Gastrocnemius medialis (tissue), 4 donors: ENCODE measurements at regions not wholly inside any gene's neighbourhood (a gene's known extent, or its start where the extent isn't known, plus 50 kb on each side); places are given as distances from the start of the nearest gene placed in this dataset.

Experiments used
- ATAC-seq, 2 donors: fragments of 150-250 bp; one replicate each; pipeline ENCODE4 v1.9.1; 2016
- DNase-seq, 2 donors: peaks; one replicate each; pipeline ENCODE4 v3.0.0-alpha.2; 2019
- H3K27ac ChIP-seq, 4 donors: fragments of 200-600 bp; sonication (generic); 1 replicate in 1 of 4; 2 replicates in 3 of 4; pipeline ENCODE4 v1.5.1; 2016 to 2018; ENCODE audit warnings: mild to moderate bottlenecking in 2 of 4, moderate library complexity in 1 of 4
- H3K27me3 ChIP-seq, 3 donors: fragments of 200-600 bp; sonication (generic) in 2 of 3; 1 replicate in 1 of 3; 2 replicates in 2 of 3; pipeline versions ENCODE4 v1.5.1 to v1.6.0; 2016 to 2019; ENCODE audit warnings: mild to moderate bottlenecking in 1 of 3, moderate library complexity in 1 of 3
- H3K36me3 ChIP-seq, 2 donors: fragments of 200-600 bp; sonication (generic) in 1 of 2; one replicate each; pipeline ENCODE4 v1.5.1; 2017 to 2018
- H3K4me1 ChIP-seq, 2 donors: fragments of 200-600 bp; sonication (generic) in 1 of 2; one replicate each; pipeline ENCODE4 v1.5.1; 2016 to 2017; ENCODE audit warnings: mild to moderate bottlenecking in 2 of 2
- H3K4me3 ChIP-seq, 4 donors: fragments of 200-600 bp; sonication (generic) in 3 of 4; 1 replicate in 1 of 4; 2 replicates in 3 of 4; pipeline ENCODE4 v1.5.1; 2016 to 2019; ENCODE audit warnings: mild to moderate bottlenecking in 2 of 4
- H3K9me3 ChIP-seq, 3 donors: fragments of 200-600 bp; sonication (generic) in 2 of 3; 1 replicate in 1 of 3; 2 replicates in 2 of 3; pipeline ENCODE4 v1.5.1; 2016 to 2019
- CTCF ChIP-seq, 5 experiments: fragments of 450-650 bp in 3 of 5; fragments of 200-600 bp in 2 of 5; sonication (generic) in 2 of 5; IDR thresholded peaks in 4 of 5; conservative IDR thresholded peaks in 1 of 5; 1 replicate in 4 of 5; 2 replicates in 1 of 5; pipeline ENCODE4 v1.5.1; 2016 to 2019; ENCODE audit warnings: antibody characterized with exemption in 5 of 5, mild to moderate bottlenecking in 3 of 5, moderate library complexity in 3 of 5
- POLR2A ChIP-seq, 2 donors: fragments of 450-650 bp; IDR thresholded peaks; one replicate each; pipeline ENCODE4 v1.6.1; 2017; ENCODE audit warnings: antibody characterized with exemption in 2 of 2, mild to moderate bottlenecking in 2 of 2, moderate library complexity in 2 of 2
- in situ Hi-C, 4 donors: fragments of 200-750 bp; cut with MboI; loops; one replicate each; pipeline versions ENCODE4 v1.15.0 to v1.8.0; 2017; ENCODE audit warnings: low sequenced_read_pairs in 4 of 4
- intact Hi-C: fragments of 100-400 bp; cut with DNase I; formaldehyde crosslinking; loops from one replicate; pipeline ENCODE4 v1.15.1; 2023; ENCODE audit warnings: low total_unique reads

GRCh38 chr7:10120936-10121335, 852.7 kb upstream of the PHF14 start:
- Histone ChIP-seq H3K27me3 (no peaks in the 10 kb centered on the region), H3K27ac (no peak overlapping the region), H3K36me3 (no peaks in the 10 kb centered on the region), H3K4me1 (peaks cover 0 to 3% of the 10 kb centered on the region in 2 donors), H3K4me3 (no peak overlapping the region), H3K9me3 (no peaks in the 10 kb centered on the region)
- DNase-seq (no peak), ATAC-seq (no peak)
- in situ Hi-C loops (no loop called here), intact Hi-C loops (no loop called here)
- TF ChIP-seq POLR2A (IDR thresholded peaks at IDR 0.05) (no peak), CTCF (IDR thresholded peaks at IDR 0.05 in 4 of 5, conservative IDR thresholded peaks at IDR 0.05 in 1 of 5) (no peak)

GRCh38 chr7:10121631-10122030, 852.0 kb upstream of the PHF14 start:
- TF ChIP-seq POLR2A (IDR thresholded peaks at IDR 0.05): no peak
- TF ChIP-seq CTCF (IDR thresholded peaks at IDR 0.05 in 4 of 5, conservative IDR thresholded peaks at IDR 0.05 in 1 of 5): no peak
- Histone ChIP-seq H3K36me3 (no peaks in the 10 kb centered on the region), H3K4me1 (peaks cover 0 to 3% of the 10 kb centered on the region in 2 donors), H3K27me3 (no peaks in the 10 kb centered on the region), H3K4me3 (no peak overlapping the region), H3K27ac (no peak overlapping the region), H3K9me3 (no peaks in the 10 kb centered on the region)
- intact Hi-C loops: no loop called here
- in situ Hi-C loops: no loop called here
- ATAC-seq: no peak
- DNase-seq: no peak

- ATAC-seq (peak in 1 of 2 donors; percentile 55), DNase-seq (no peak)
- Histone ChIP-seq H3K27ac (no peak overlapping the region), H3K36me3 (no peaks in the 10 kb centered on the region), H3K4me1 (peaks cover 0 to 3% of the 10 kb centered on the region in 2 donors), H3K27me3 (no peaks in the 10 kb centered on the region), H3K4me3 (no peak overlapping the region), H3K9me3 (no peaks in the 10 kb centered on the region)
- TF ChIP-seq CTCF (IDR thresholded peaks at IDR 0.05 in 4 of 5, conservative IDR thresholded peaks at IDR 0.05 in 1 of 5): no peak
- TF ChIP-seq POLR2A (IDR thresholded peaks at IDR 0.05): no peak
- intact Hi-C loops (no loop called here), in situ Hi-C loops (no loop called here)
Measured at GRCh38 chr7:10122551-10123100, 851.0 kb upstream of the PHF14 start.

- Histone ChIP-seq H3K27me3 (no peaks in the 10 kb centered on the region), H3K9me3 (no peaks in the 10 kb centered on the region), H3K36me3 (no peaks in the 10 kb centered on the region), H3K4me3 (no peak overlapping the region), H3K27ac (no peak overlapping the region), H3K4me1 (no peaks in the 10 kb centered on the region)
- ATAC-seq (no peak), DNase-seq (no peak)
- in situ Hi-C loops: no loop called here
- TF ChIP-seq POLR2A (IDR thresholded peaks at IDR 0.05) (no peak), CTCF (IDR thresholded peaks at IDR 0.05 in 4 of 5, conservative IDR thresholded peaks at IDR 0.05 in 1 of 5) (no peak)
- intact Hi-C loops: no loop called here
Measured at GRCh38 chr7:10128748-10129147, 844.9 kb upstream of the PHF14 start.
